SKM-1 (cell line): ENCODE measurements at regions not wholly inside any gene's neighbourhood (a gene's known extent, or its start where the extent isn't known, plus 50 kb on each side); places are given as distances from the start of the nearest gene placed in this dataset.
"Not testable (repeated sequence)": the region's sequence is repeated elsewhere in the genome, so short reads cannot be mapped to it uniquely, and the experiment has no call there.

Source experiments
- DNase-seq: peaks from one replicate; lab custom pipeline; 2025; ENCODE audit not compliant: unreplicated experiment; lab: John Stamatoyannopoulos, UW

DNA sequence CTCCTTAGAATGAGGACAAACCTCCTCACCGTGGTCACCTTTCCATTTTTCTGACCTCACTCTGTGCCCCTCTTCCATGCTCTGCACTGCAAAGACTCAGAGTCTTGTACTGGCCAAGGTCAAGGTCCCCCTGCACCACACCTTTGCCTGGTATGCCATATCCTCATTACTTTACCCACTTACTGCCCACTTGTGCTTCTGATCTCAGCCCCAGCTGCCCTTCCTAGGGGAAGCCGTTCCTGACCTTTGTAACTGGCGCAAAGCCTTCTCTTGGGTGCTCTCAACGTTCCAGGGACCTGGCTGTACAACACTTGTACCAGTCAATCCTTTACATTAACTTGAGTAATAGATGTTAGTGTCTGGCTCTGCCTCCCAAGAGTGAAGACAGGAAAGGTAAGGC is 256.0 kb downstream of the SV2B start:
- DNase-seq = no peak

DNA sequence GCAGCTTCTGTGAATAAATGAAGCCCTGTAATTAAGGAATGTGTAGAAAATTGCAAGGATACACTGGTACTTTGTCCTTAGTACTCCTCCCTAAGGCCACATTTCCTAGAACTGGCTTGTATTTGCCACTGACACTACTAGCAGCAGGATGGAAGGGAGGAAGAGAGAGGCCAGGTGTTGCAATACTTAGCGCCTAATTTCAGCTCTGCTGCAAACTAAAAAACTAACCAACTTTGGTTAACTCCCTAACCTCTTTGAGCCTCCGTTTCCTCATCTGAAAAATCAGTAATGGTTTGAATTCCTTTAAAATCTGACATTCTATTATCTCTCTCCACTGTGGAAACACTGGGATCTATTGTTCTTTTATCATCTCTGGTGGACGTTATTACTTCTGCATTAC is 257.0 kb downstream of the SV2B start:
- peak; percentile 40 for DNase-seq

DNA sequence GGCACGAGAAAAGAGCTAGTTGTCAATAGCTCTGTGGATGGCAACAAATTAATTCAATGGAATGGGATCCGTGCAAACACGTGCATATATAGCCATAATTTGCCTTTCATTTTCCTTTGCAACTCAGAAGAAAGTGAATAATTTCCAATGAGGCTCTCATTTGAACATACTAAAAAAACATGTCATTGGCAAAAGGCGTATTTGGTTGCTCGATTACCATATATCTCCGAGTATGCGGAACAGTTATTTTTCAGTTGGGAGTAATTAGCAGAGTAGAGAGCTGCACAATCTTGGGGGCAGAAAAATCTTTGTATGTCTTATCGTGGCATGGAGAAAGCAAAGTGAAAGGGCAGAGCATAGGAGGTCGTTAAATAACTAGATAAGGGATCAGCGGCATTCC is 257.4 kb downstream of the SV2B start:
- DNase-seq = no peak

DNA sequence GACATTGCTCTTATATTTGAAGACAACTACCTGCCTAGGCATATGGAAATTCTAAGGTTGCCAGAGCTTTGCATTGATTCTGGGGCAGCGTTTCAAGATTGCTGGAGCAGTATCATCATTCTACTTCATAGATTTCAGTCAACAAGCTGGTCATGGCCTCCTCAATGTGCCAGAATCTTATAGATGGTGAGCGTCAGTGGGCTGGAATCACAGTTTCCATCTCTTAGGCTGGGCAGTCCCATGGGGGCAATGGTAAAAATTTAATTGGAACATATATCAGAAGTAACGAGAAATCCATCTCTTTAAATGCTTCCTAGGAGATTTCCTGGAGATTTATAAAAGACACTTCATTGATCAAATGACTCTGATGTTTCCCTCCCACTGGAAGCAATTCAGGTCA is 258.3 kb downstream of the SV2B start:
- DNase-seq = no peak

GRCh38 chr15:91361696-91362095 is 261.6 kb downstream of the SV2B start:
- not testable (repeated sequence) for DNase-seq

DNA sequence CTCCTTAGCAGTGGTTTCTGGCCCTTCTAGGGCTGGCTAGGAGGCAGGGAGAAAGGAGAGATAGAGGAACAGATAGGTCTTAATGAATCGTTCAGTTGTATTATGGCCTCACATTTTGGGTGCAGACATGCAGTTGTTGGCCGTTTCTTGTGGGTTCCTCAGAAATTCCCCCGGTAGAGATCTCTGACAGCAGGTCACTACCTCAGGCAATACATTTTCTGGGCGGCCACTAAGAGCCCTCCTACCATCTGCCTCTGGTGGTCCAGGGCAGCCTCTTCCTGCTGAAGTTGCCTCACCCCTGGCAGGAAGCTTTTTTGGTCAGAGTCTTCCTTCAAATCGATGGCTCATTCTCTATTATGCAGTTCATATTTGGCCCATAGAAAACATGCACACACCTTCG is 266.1 kb downstream of the SV2B start:
- no peak for DNase-seq

DNA sequence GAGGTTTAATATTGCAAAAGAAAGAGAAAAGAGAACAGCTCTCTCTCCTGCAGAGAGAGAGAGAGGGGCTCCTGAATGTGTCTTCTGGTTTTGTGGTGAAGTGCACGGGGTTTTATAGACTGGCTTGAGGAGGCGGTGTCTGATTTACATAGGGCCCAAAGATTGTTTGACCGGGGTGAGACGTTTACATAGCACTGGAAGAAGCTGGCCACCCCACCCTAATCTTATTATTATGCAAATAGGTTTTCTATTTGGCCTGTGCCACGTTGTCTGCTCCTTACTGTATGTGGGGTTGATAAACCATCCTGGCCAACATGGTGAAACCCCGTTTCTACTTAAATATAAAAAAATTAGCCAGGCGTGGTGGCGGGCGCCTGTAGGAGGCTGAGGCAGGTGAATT is 268.6 kb downstream of the SV2B start:
- no peak for DNase-seq

GRCh38 chr15:91369823-91370222 is 269.8 kb downstream of the SV2B start:
- DNase-seq = no peak

DNA sequence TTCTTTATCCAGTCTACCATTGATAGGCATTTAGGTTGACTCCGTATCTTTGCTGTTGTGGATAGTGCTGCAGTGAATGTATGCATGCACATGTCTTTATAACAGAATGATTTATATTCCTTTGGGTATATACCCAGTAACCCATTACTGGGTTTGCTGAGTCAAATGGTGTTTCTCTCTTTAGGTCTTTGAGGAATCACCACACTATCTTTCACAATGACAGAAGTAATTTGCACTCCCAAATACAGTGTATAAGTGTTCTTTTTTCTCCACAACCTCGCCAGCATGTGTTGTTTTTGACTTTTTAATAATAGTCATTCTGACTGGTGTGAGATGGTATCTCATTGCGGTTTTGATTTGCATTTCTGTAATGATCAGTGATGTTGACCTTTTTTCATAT is 271.3 kb downstream of the SV2B start:
- not testable (repeated sequence) for DNase-seq

DNA sequence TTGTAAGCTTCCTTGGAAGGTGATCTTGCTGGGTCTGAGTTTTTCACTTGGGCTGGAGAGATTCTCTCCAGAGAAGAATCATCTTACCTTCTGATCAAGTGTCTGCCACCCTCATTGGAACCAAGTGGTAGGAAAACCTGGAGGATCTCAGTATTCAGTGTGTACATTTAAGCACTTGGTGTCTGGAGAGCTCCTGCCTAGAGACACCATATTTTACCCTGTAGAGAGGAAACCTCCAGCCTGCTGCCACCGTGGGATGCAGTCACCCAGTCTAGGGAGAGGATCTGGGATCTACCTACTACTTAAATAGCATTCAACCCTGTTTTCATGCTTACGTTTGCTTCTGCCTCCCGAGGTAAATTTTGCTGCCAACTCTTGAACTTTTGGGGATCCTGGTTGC is 274.3 kb downstream of the SV2B start:
- no peak for DNase-seq

GRCh38 chr15:91376038-91376437 is 276.0 kb downstream of the SV2B start:
- no peak for DNase-seq

GRCh38 chr15:91380114-91380513 is 280.1 kb downstream of the SV2B start:
- no peak for DNase-seq

- no peak for DNase-seq
Measured at GRCh38 chr15:91383532-91383931, 283.5 kb downstream of the SV2B start.

GRCh38 chr15:91384189-91384730 is 284.2 kb downstream of the SV2B start:
- DNase-seq = no peak

DNA sequence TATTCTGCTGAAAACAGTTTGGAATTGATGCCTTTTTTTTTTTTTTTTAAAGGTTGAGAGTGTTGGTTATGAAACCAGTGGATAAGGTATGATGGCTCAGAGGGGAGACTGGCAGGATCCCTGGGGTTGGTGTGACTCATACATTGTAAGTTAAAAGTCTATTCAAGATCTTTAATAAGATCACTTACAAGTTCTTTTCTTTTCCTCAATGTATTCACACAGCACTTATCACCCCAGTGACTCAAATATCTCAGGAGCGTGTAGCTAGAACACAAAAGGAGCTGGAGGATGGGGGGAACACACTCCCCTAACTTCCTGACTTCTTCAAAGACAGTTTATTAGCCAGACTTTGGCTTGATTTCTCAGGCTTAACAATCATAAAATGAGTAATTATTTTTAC is 285.3 kb downstream of the SV2B start:
- DNase-seq = no peak

GRCh38 chr15:91393186-91393585 is 293.1 kb downstream of the SV2B start:
- no peak for DNase-seq

DNA sequence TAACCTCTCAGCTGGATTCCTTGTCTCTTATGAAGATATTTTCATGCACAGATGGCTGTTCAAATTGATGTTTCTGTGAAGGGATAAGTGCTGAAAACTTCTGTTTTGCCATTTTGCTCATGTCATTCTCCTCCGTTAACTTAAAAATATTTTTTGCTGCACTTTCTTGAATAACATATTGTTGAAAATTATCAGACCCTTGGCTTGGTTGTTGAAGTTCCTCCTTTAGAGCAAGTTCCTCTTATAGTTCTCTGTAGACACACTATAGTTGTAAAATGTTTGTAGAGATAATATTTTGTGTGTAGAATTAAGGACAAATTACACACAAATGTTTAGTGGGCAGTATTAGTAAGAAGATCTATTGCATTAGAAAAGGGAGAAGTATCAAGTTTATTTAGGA is 300.4 kb downstream of the SV2B start:
- DNase-seq = no peak

DNA sequence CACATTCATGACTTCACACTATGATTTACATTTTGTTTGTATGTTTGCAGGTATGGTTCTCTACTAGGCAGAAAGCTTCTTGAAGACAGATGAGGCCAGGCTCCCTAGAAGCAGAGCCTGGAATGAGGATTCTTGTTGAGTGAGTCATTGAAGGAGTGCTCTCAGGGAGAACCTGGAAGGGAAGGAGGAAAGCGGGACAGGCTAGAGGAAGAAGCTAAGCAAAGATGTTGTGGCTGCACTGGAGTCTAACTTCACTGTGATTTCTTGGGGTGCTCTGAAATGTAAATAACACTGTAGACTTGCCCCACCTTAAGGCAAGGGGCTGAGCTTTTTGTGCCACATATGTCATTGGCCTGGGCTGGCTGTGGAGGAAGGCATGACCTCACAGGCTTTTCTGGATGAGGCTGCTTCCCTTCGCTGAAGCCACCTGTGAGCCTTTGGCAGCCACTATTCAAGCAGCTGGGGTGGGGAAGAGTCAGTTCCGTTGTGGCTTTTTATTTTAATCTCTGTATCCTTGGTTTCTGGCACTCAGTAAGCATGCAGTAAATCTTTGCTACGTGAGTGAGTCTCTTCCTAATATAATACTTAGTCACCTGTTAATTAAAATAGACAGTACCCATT is 307.3 kb downstream of the SV2B start:
- DNase-seq = no peak

GRCh38 chr15:91408476-91409076 is 308.5 kb downstream of the SV2B start:
- DNase-seq = no peak

DNA sequence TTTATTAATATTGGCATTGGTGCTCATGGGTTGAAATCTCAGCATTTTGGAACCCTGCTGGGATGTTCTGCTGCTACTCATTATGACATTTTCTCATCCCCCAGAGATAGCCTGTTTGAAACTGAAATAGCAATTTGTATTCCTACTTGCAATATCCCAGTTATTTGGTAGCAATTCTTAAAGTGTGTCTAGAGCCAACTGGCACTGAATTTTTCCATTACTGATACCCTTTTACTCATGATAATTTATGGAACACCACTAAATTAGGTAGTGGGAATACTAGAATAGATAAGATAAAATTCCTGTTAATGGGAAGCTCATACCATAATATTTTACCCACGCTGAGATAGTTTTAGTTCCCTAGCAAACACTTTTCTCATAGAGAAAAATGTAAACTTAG is 309.3 kb downstream of the SV2B start:
- DNase-seq = no peak

- DNase-seq = no peak
Measured at GRCh38 chr15:91411586-91411985, 311.5 kb downstream of the SV2B start.

GRCh38 chr15:91412138-91412928 is 312.3 kb downstream of the SV2B start:
- DNase-seq = no peak
